Breast epithelium (tissue), 3 donors: ENCODE measurements at regions not wholly inside any gene's neighbourhood (a gene's known extent, or its start where the extent isn't known, plus 50 kb on each side); places are given as distances from the start of the nearest gene placed in this dataset.

Source experiments
- POLR2A ChIP-seq: fragments of 450-650 bp; IDR thresholded peaks from one replicate; pipeline ENCODE4 v1.6.1; 2016; ENCODE audit warnings: antibody characterized with exemption, mild to moderate bottlenecking, moderate library complexity
- TF ChIP-seq, protein P1 (sequence below), 3 donors: fragments of 450-650 bp; IDR thresholded peaks; one replicate each; pipeline ENCODE4 v1.5.1; 2016 to 2017; ENCODE audit warnings: antibody characterized with exemption in 3 of 3, mild to moderate bottlenecking in 3 of 3, moderate library complexity in 3 of 3

DNA sequence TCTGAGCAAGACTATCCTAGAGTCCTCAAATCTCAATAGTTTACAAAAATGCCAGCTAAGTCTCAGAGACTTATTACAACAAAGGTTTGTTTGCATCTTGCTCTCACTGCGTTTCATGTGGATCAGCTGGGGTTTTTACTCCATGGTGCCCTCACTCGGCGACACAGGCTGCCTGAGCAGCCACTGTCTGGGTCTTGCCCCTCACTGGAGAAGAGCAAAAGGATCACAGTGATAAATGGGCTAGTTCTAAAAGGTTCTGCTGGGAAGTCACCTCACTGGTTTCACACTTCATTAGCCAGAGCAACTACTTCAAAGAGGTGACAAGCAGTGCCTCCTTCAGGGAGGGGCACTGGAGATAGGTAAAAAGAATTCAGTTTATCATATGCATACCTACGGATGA is 392.0 kb downstream of the RPL10L start:
- TF ChIP-seq, protein P1, sequence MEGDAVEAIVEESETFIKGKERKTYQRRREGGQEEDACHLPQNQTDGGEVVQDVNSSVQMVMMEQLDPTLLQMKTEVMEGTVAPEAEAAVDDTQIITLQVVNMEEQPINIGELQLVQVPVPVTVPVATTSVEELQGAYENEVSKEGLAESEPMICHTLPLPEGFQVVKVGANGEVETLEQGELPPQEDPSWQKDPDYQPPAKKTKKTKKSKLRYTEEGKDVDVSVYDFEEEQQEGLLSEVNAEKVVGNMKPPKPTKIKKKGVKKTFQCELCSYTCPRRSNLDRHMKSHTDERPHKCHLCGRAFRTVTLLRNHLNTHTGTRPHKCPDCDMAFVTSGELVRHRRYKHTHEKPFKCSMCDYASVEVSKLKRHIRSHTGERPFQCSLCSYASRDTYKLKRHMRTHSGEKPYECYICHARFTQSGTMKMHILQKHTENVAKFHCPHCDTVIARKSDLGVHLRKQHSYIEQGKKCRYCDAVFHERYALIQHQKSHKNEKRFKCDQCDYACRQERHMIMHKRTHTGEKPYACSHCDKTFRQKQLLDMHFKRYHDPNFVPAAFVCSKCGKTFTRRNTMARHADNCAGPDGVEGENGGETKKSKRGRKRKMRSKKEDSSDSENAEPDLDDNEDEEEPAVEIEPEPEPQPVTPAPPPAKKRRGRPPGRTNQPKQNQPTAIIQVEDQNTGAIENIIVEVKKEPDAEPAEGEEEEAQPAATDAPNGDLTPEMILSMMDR (IDR thresholded peaks at IDR 0.05), result no peak
- no peak for TF ChIP-seq POLR2A
